Renal cortex interstitium (tissue), 11 donors: ENCODE measurements at regions not wholly inside any gene's neighbourhood (a gene's known extent, or its start where the extent isn't known, plus 50 kb on each side); places are given as distances from the start of the nearest gene placed in this dataset.

Experiments used
- DNase-seq, 11 donors: peaks; one replicate each; pipeline ENCODE4 v3.0.0-alpha.2; 2013; ENCODE audit warnings: low read depth in 9 of 11, low spot score in 4 of 11; ENCODE audit errors: extremely low read depth in 1 of 11

DNA sequence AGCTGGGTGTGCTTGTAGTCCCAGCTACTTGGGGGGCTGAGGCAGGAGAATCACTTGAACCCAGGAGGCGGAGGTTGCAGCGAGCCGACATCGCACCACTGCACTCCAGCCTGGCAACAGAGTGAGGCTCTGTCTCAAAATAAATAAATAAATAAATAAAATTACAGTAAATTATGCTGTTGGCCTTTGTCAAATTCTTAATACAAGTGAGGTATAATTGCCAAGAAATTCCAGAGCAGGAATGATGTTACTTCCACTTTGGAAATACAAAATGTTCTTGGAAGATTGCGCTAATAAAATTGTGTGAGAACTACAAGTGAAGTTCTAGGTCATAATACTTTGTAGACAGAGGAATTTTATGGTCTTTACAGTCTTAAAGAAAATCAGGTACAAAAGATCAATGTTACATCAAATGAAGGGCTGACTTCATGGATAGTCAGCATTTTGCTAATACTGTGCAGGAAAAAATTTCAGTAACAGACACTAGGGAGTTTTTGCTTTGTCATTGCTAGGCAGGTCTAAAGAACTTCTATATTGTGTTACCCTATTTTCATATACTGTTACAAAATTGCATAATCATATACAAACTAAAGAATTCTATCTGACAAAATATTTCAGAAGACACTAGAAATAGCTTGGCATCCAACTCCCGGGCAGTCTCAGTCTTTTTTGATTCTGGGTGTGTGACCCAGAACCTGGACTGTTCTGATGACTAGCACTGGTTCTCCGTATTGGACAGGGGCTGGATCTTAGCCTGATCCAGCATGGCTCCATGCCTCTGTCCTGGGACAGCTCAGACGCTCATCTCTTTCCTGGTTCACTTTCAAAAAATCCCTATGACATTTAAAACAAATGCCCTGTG is 76.0 kb upstream of the STK17B start:
- no peak for DNase-seq

DNA sequence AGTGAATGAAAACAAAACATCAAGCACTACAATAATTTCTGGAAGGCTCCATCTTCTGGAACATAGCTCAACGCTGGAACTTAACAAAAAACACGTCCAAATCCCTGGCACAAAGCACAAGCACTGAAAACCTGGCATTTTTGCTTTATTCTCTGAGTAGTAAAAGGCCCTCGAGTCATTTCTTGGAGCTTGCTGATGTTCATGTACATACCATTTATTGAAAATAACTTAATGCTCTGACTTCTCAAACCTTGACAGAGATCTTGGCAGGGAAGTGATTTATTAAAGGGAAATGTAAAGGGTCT is 76.5 kb upstream of the STK17B start:
- DNase-seq, result no peak

DNA sequence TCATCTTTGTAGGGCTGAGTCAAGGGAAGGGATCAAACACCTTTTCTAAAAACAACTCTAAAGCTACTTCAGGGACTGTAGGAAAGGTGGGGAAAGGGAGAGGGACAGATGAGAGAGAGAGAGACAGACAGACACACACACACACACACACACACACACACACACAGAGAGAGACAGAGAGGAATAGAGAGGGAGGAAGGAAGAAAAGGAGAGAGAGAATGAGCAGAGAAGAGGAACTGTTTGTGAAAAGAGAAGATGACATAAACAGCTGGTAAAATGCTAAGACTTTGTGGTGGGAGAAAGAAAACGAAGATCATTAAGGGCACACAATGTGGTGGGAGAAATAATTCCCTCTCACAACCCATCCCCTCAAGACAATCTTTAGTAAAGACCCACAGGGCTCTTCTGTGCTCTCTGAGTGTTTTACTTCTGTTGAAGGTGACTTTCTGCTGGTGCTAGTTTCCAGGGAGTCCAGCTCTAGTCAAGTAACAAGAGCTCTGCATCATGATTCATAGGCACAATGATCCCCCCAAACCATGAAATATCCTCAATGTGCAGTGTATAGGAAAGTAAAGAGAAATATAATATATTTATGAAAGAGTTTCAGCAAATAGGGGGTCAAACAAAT is 77.2 kb upstream of the STK17B start:
- DNase-seq, result no peak

DNA sequence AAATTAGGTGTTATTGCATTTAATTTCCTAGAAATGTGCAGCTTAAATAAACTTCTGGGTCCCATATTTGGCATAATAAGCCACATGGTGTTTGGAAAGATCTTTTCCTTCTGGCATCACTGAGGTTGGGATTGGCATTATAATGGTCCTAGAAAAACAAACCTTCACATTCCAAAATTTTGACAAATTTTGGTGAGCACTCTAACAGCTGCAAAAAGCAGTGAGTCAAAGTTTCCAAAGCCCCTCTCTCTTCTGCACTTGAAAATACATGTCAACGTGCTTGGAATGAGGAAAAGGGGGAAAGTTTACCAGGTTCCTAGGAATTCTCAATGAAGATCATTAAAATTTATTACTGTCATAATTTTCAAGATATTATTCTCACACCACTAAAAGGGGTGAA is 77.8 kb upstream of the STK17B start:
- DNase-seq, result no peak

DNA sequence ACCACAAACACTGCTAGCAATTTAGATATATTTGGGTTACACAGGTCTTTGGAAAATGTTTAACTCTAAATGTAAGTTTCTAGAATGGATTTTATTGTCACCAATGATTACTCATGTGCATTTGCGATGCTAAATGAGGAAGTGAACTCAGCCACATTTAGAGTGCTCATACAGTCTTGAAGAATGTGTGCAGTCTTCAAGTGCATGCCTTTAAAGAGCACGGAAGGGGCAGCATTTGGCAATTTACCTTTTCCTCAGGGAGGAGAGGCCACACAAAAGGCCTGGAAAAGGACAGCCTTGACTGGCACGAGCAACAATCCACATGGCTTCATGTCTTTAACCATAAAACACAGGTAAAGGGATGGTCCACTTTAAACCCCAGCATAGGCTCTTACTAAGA is 78.5 kb upstream of the STK17B start:
- DNase-seq, result no peak

DNA sequence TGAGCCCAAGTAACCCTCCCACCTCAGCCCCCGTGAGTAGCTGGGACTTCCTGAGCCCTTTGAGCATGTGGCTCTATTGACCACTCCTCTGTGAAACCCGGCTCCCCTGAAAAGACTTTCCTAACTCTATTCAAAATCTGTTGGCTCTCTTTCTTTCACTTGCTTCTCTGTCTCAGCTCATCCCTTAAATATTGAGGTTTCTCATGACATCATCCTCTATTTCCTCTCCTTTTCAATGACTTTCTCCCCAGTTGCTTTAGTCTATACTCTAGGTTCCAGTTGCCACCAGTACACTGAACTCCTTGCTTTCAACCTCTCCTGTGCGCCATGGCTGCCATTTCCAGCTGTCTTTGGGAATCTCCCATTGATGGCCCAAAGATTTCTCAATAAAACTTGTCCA is 79.8 kb upstream of the STK17B start:
- DNase-seq, result no peak

DNA sequence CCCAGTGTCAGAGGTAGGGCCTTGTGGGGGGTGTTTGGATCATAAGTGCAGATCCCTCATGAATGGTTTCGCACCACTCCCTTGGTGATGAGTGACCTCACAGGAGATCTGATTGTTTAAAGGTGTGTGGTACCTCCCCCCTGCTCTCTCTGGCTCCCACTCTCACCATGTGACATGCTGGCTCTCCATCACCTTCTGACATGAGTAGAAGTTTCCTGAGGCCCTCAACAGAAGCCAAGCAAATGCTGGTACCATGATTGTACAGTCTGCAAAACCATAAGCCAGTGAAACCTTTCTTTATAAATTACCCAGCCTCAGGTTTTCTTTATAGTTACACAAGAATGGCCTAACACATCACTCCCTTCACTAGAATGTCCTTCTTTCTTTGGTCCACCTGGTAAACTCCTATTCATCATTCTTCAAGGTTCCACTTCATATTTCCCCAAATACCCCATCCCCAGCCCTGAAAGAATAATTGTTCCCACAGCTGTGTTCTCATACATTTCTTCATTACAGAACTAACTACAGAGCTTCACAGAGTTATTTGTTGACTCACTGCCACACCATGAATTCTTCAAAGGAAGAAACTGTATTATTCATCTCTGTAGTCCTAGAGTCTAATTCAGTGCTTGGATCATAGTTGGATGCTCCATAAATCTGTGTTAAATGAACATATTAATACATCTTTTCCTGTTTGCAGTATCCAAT is 81.2 kb upstream of the STK17B start:
- no peak for DNase-seq

DNA sequence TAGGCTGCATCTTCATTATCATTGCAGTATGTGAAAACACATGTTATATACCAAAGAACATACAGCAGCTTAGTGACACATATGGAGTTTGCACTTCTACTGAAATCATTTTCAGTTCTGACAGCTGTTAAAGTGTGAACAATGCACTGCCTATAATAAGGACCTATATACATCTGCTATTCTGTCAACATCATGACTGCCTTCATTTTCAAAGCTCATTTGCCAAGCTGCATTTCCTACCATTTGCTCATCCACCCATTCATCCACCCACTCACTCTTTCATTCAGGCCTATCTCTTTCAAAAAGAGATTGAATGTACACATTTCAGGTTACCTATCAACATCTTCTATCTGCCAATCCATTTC is 81.7 kb upstream of the STK17B start:
- no peak for DNase-seq

DNA sequence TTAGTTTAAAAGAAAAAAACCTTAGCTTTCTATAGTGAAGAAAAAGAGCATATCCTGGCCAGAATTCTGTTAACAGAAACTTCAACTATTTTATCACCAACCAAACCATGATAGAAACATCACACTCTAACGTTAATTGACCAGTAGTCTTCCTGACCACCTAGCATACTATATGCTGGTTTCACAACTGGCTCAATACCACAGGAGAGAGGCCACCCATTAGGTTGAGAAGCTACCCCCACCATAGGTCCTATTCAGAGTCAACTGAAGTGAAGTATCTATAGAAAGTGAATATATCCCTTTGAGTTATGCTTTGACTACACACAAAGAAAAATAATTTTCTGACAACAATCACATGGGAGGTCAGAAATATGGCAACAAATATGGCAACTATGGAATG is 85.2 kb upstream of the STK17B start:
- DNase-seq, result no peak

DNA sequence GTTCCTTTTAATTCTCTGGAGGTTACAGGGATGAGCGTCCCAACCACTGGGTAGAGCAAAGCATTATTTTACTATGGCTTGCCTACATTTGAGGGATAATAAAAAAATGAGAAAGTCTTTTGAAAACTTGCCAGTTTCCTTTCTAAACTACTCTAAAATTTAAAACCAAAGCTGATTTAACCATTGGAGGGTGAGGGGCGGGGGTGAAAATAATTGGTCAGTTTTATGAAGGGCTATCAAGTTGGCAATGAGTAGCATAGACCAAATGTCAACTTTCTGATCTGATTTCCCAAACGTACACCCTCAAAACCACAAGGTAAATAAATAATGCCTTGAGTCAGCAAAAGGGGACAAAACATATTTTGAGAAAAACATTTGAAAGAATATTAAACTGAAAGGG is 85.7 kb upstream of the STK17B start:
- no peak for DNase-seq

DNA sequence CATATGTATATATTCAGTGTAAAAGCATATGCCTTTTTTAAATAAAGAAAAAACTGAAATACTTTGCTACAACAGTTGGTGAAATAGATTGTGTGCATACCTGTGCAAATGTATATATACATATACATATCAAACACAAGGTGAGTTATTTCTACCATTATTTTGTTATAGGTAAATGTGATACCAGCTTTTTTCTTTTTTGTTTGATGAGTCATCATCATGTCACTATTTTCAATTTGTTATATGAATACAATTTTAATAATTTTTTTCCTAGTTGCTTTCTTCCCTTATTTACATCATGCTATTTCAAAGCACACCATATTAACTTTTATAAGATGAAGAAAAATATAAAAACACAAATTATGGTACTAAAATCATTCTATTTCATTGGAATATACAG is 87.0 kb upstream of the STK17B start:
- DNase-seq, result no peak

DNA sequence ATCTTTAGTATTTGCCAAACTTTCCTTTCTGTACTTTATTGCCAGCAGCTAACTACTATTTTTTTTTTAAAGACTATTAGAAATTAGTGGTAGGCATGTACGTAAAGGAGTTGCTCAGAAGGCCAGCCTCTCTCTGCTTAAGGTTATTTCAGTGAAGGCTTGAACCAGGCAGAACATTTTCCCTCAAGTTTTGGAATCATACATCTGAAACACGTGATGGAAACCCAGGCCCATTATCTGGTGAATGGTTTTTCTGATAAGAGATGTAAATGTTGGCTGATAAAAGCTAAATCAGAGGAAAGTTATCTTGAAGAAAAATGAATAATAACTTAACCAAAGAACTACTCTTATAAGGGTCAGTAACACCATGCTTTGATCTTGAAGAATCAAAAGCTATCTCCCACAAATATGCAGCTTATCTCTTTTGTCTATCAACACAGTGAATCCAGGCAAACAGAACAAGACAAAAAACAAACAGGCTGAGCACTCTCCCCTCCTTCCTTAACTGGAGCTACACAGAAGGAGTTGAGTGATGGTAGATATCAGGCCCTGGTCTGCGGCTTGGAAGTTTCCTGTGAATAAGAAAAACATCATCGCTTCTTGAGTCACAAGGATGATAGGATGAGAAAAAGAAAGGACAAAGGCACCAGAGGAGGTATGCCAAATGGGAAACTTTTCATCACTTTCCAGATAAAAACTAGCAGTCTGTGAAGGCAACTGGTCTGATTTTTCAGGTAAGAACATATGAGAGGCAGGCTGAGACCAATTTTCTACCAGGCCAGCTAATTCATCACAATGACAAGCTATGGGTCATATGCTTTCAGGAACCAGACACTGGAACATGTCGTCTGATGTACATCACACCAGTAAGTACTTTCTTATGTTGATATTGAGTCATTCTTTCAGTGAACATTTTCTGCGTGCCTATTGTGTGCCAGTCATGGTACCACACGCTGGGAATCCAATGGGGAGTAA is 88.4 kb upstream of the STK17B start:
- DNase-seq, result no peak

DNA sequence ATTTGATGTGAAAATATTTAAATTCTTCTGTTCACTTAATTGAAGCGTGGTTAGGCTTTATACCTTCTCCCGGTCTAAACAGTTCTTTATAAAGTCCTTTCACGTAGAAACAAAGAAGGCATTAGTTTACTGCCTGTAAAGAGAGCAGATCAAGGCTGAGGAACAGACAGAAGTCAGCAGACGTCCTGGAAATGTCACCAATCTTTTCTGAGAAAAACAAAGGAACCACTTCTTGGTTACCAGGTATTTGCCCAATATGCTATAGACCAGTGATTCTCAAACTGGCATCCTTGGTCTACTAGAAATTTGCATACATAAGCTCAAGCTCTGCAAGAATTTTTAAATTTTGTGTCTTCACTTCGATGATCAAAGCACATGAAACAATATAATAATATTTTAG is 89.2 kb upstream of the STK17B start:
- DNase-seq, result no peak

DNA sequence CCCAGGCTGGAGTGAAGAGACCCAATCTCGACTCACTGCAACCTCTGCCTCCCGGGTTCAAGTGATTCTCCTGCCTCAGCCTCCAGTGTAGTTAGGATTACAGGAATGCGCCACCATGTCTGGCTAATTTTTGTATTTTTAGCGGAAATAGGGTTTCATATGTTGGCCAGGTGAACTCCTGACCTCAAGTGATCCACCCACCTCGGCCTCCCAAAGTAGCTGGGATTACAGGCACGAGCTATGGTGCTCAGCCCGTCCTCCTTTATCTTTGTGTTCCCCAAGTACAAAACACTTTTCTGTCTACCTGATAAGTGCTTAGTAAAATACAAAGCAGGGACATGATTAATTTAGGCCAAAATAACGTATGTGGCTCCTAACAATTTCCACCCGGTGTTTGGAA is 91.2 kb upstream of the STK17B start:
- DNase-seq, result no peak

DNA sequence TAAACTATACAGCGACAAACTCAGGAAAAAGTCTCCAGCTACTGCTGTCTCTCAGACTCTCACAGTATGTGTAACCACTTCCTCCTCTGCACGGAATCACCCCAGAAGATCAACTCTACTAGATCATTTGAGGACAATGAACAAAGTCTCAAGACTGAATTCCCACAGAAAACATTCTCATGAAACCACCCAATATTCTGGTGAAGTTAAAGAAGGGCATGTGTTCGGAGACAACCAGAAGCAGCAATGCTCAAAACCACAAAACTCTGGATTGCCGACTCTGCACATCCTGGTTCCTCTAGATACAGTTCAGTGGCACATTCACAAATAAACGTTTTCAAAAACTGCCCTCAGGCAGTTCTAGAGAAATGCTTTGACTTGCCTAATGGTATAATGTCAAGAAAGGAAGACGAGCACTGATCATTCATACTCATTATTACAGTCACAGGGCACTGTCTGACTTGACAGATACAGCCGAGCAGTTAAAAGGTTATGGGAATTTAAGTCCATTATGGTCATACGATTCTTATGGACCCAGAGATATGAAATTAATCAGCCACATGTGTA is 91.9 kb upstream of the STK17B start:
- no peak for DNase-seq

DNA sequence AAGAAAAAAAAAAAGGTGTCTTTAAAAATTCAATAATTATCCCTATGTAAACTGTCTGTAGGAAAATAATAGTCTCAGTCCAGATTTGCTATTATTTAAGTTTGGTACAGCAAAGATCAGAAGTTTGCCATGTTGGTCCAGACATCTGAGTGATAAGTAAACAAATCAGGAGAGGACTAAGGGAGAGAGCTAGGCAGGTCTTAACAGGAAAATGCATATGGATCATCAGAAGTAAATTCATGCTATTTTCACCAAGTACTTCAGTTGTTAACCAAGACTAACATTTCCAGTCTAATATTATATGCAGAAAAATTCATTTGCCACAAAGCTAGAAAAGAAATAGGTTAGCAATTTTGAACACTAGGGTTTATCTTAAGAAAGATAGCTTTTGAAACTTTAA is 95.0 kb upstream of the STK17B start:
- no peak for DNase-seq

DNA sequence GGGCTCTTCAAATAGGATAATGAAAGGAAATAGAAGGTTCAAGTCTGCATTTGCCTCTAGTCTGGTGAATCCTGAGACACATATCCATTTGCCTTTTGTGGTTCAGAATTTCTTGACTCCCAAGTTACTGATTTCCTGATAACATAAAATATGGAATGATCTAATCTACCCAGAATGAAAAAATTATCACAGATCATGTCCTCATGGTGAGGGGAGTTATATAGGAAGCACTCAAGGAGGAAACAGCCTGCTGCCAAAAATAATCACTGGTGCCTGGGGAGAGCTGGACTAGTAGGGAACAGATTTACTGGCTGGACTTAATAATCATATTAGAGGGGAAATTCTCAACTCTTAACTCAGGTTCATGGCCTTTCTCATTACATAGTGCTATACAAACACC is 95.5 kb upstream of the STK17B start:
- DNase-seq, result no peak

DNA sequence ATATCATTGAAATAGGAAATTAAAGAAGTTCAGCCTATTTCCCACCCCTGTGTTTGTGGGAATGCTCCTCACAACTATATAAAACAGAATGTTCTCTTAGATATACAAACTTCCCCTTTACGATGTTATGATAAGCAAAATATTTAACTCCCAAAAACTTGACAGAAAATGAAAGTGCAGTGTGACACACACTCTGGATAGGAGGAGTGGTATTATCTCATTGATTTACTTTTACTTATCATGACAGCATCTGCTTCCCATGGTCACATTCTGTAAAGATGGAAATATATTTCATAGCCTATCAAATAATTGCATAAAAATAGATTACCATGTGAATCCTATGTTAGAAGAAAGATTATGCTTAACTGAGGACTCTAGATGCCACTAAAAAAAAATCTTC is 96.6 kb upstream of the STK17B start:
- no peak for DNase-seq
